H9 (cell line): ENCODE measurements at regions not wholly inside any gene's neighbourhood (a gene's known extent, or its start where the extent isn't known, plus 50 kb on each side); places are given as distances from the start of the nearest gene placed in this dataset.

Source experiments
- DNase-seq: peaks from one replicate; pipeline ENCODE4 v3.0.0-alpha.2; 2017
- H2AFZ ChIP-seq: one replicate; pipeline ENCODE4 v1.6.1; 2013; ENCODE audit warnings: mild to moderate bottlenecking, low read length, control low read depth, moderate library complexity
- H2AK5ac ChIP-seq: 2 replicates; pipeline ENCODE4 v1.6.1; 2013; ENCODE audit warnings: low read length, control low read depth, mixed read lengths; ENCODE audit not compliant: insufficient read length
- H2BK120ac ChIP-seq: one replicate; pipeline ENCODE4 v1.6.1; 2013; ENCODE audit warnings: low read depth, mild to moderate bottlenecking, low read length, control low read depth, inconsistent platforms; ENCODE audit not compliant: poor library complexity, severe bottlenecking
- H2BK12ac ChIP-seq: 2 replicates; pipeline ENCODE4 v1.6.1; 2013; ENCODE audit warnings: low read length, control low read depth, mixed read lengths, low read depth; ENCODE audit not compliant: insufficient read length
- H2BK15ac ChIP-seq: 2 replicates; pipeline ENCODE4 v1.6.1; 2013; ENCODE audit warnings: low read depth, low read length, control low read depth
- H2BK20ac ChIP-seq: one replicate; pipeline ENCODE4 v1.6.1; 2013; ENCODE audit warnings: low read depth, mild to moderate bottlenecking, low read length, control low read depth, inconsistent platforms; ENCODE audit not compliant: poor library complexity, severe bottlenecking
- H2BK5ac ChIP-seq: 2 replicates; pipeline ENCODE4 v1.6.1; 2013; ENCODE audit warnings: low read length, control low read depth, mixed read lengths; ENCODE audit not compliant: insufficient read length
- H3K14ac ChIP-seq: 2 replicates; pipeline ENCODE4 v1.6.1; 2013; ENCODE audit warnings: low read length, control low read depth; ENCODE audit not compliant: insufficient read depth
- H3K18ac ChIP-seq: 2 replicates; pipeline ENCODE4 v1.6.1; 2013; ENCODE audit warnings: low read depth, mild to moderate bottlenecking, mixed read lengths, low read length, control low read depth; ENCODE audit not compliant: insufficient read length
- H3K23ac ChIP-seq: 2 replicates; pipeline ENCODE4 v1.6.1; 2013; ENCODE audit warnings: low read length, control low read depth, mixed read lengths, low read depth; ENCODE audit not compliant: insufficient read length
- H3K23me2 ChIP-seq: 2 replicates; pipeline ENCODE4 v1.6.1; 2013; ENCODE audit warnings: low read depth, mild to moderate bottlenecking, mixed read lengths, low read length, control low read depth; ENCODE audit not compliant: insufficient read length, poor library complexity, severe bottlenecking
- H3K27ac ChIP-seq: 2 replicates; pipeline ENCODE4 v1.5.1; 2013; ENCODE audit warnings: low read length, control low read depth, mixed read lengths, low read depth; ENCODE audit not compliant: insufficient read length
- H3K27me3 ChIP-seq: 2 replicates; pipeline ENCODE4 v1.6.1; 2013; ENCODE audit warnings: low read length, control low read depth, inconsistent platforms; ENCODE audit not compliant: insufficient read depth
- H3K4ac ChIP-seq: 2 replicates; pipeline ENCODE4 v1.6.1; 2013; ENCODE audit warnings: low read depth, mild to moderate bottlenecking, control low read depth, inconsistent platforms, low read length, moderate library complexity
- H3K4me1 ChIP-seq: 2 replicates; pipeline ENCODE4 v1.6.1; 2013; ENCODE audit warnings: low read length, control low read depth, inconsistent platforms; ENCODE audit not compliant: insufficient read depth
- H3K4me2 ChIP-seq: 2 replicates; pipeline ENCODE4 v1.6.1; 2013; ENCODE audit warnings: low read length, control low read depth, mixed read lengths; ENCODE audit not compliant: insufficient read length, insufficient read depth
- H3K56ac ChIP-seq: 2 replicates; pipeline ENCODE4 v1.6.1; 2013; ENCODE audit warnings: low read depth, mild to moderate bottlenecking, mixed read lengths, low read length, control low read depth; ENCODE audit not compliant: insufficient read length
- H3K79me1 ChIP-seq: 2 replicates; pipeline ENCODE4 v1.6.1; 2013; ENCODE audit warnings: low read depth, mild to moderate bottlenecking, moderate library complexity, low read length, control low read depth, inconsistent platforms; ENCODE audit not compliant: insufficient read depth, poor library complexity, severe bottlenecking
- H3K79me2 ChIP-seq: 2 replicates; pipeline ENCODE4 v1.6.1; 2013; ENCODE audit warnings: low read length, control low read depth, inconsistent platforms; ENCODE audit not compliant: insufficient read depth
- H3K9ac ChIP-seq: 2 replicates; pipeline ENCODE4 v1.6.1; 2013; ENCODE audit warnings: low read length, control low read depth, mixed read lengths; ENCODE audit not compliant: insufficient read length; ENCODE audit errors: extremely low read depth
- H3K9me3 ChIP-seq: one replicate; pipeline ENCODE4 v1.6.1; 2013; ENCODE audit warnings: low read depth, low read length, inconsistent platforms; ENCODE audit not compliant: control insufficient read depth
- H3T11ph ChIP-seq: one replicate; pipeline ENCODE4 v1.6.1; 2013; ENCODE audit warnings: mild to moderate bottlenecking, low read length, control low read depth, inconsistent platforms
- H4K20me1 ChIP-seq: one replicate; pipeline ENCODE4 v1.6.1; 2013; ENCODE audit not compliant: control insufficient read depth, insufficient read length, insufficient read depth
- H4K5ac ChIP-seq: 2 replicates; pipeline ENCODE4 v1.6.1; 2013; ENCODE audit warnings: low read depth, mild to moderate bottlenecking, mixed read lengths, low read length, control low read depth; ENCODE audit not compliant: insufficient read length
- H4K8ac ChIP-seq: replicated peaks from 2 replicates; pipeline ENCODE4 v1.6.1; 2013; ENCODE audit warnings: low read length, control low read depth, mixed read lengths, low read depth; ENCODE audit not compliant: insufficient read length
- H4K91ac ChIP-seq: 2 replicates; pipeline ENCODE4 v1.6.1; 2013; ENCODE audit warnings: low read depth, mild to moderate bottlenecking, moderate library complexity, mixed read lengths, low read length, control low read depth; ENCODE audit not compliant: insufficient read length
- H3K27ac Mint-ChIP-seq, 3 experiments: 2 replicates in 2 of 3; 3 replicates in 1 of 3; pipeline ENCODE4 v1.8.0; 2020 to 2021; ENCODE audit warnings: mixed read lengths in 3 of 3, mild to moderate bottlenecking in 1 of 3, moderate library complexity in 1 of 3
- H3K27me3 Mint-ChIP-seq: 2 replicates; pipeline ENCODE4 v1.8.0; 2021; ENCODE audit warnings: low read depth, mild to moderate bottlenecking, moderate library complexity, mixed read lengths
- H3K36me3 Mint-ChIP-seq, 3 experiments: 2 replicates in 2 of 3; 3 replicates in 1 of 3; pipeline ENCODE4 v1.8.0; 2020 to 2021; ENCODE audit warnings: low read depth in 3 of 3, mixed read lengths in 3 of 3; ENCODE audit not compliant: insufficient read depth in 1 of 3
- H3K4me1 Mint-ChIP-seq, 2 experiments: 2 replicates each; pipeline ENCODE4 v1.8.0; 2020; ENCODE audit warnings: mixed read lengths in 2 of 2
- H3K4me3 Mint-ChIP-seq, 2 experiments: 2 replicates in 1 of 2; 3 replicates in 1 of 2; pipeline ENCODE4 v1.8.0; 2020 to 2021; ENCODE audit warnings: mild to moderate bottlenecking in 2 of 2, mixed read lengths in 2 of 2, moderate library complexity in 1 of 2
- H3K9me3 Mint-ChIP-seq, 2 experiments: 2 replicates in 1 of 2; 3 replicates in 1 of 2; pipeline ENCODE4 v1.8.0; 2020; ENCODE audit warnings: mild to moderate bottlenecking in 2 of 2, mixed read lengths in 2 of 2, moderate library complexity in 1 of 2
- TF ChIP-seq, protein P1 (sequence below): fragments of 200-600 bp; sonication (generic); conservative IDR thresholded peaks from 3 replicates; pipeline ENCODE4 v1.8.0; 2021; ENCODE audit warnings: antibody characterized with exemption, mild to moderate bottlenecking

DNA sequence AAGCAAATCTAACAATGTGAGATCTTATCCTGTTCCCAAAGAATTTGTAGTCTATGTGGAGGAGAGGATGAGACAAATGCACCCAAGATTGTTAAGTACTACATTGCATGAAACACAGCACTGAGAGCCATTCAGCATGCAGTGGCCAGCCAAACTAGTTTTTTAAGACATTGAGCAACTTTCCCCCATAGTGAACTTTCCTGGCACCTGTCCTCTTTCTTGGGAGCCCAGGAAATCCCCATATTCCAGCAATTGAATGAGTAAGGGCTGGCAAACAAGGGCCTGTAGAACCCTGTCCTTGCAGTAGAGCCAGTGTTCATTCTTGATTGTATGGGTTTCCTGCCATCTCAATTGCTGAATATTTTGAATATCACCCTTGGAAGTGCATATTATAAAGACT, 58.8 kb upstream of the FIGN start:
- H3K14ac ChIP-seq = no peak overlapping the region
- Mint-ChIP-seq H3K27ac (no peak overlapping the region), H3K36me3 (no peaks in the 10 kb centered on the region), H3K4me1 (peaks cover under 1 to 6% of the 10 kb centered on the region in 2 experiments; a peak in 2 of 4 replicates), H3K4me3 (no peak overlapping the region), H3K27me3 (no peaks in the 10 kb centered on the region), H3K9me3 (peaks cover 0 to 2% of the 10 kb centered on the region in 2 experiments; a peak in 1 of 5 replicates)
- H2BK5ac ChIP-seq = no peak overlapping the region
- no peaks in the 10 kb centered on the region for H3K4me1 ChIP-seq
- H3K79me1 ChIP-seq = no peaks in the 10 kb centered on the region
- no peak overlapping the region for H3T11ph ChIP-seq
- no peaks in the 10 kb centered on the region for H3K23me2 ChIP-seq
- H3K9me3 ChIP-seq = no peaks in the 10 kb centered on the region
- H3K27ac ChIP-seq = no peak overlapping the region
- no peak overlapping the region for H3K18ac ChIP-seq
- no peak for DNase-seq
- TF ChIP-seq, protein P1, sequence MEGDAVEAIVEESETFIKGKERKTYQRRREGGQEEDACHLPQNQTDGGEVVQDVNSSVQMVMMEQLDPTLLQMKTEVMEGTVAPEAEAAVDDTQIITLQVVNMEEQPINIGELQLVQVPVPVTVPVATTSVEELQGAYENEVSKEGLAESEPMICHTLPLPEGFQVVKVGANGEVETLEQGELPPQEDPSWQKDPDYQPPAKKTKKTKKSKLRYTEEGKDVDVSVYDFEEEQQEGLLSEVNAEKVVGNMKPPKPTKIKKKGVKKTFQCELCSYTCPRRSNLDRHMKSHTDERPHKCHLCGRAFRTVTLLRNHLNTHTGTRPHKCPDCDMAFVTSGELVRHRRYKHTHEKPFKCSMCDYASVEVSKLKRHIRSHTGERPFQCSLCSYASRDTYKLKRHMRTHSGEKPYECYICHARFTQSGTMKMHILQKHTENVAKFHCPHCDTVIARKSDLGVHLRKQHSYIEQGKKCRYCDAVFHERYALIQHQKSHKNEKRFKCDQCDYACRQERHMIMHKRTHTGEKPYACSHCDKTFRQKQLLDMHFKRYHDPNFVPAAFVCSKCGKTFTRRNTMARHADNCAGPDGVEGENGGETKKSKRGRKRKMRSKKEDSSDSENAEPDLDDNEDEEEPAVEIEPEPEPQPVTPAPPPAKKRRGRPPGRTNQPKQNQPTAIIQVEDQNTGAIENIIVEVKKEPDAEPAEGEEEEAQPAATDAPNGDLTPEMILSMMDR = no peak
- no peak overlapping the region for H3K4me2 ChIP-seq
- H2BK120ac ChIP-seq = no peak overlapping the region
- H2AK5ac ChIP-seq = no peak overlapping the region
- H4K20me1 ChIP-seq = no peaks in the 10 kb centered on the region
- no peaks in the 10 kb centered on the region for H3K79me2 ChIP-seq
- H4K5ac ChIP-seq = no peak overlapping the region
- H4K91ac ChIP-seq = no peak overlapping the region
- H3K4ac ChIP-seq = no peak overlapping the region
- H3K56ac ChIP-seq = no peak overlapping the region
- H2BK15ac ChIP-seq = no peak overlapping the region
- no peak overlapping the region for H3K9ac ChIP-seq
- no peak overlapping the region for H2BK12ac ChIP-seq
- H2BK20ac ChIP-seq = no peak overlapping the region
- no peak overlapping the region for H2AFZ ChIP-seq
- H4K8ac ChIP-seq = no peak overlapping the region
- no peak overlapping the region for H3K23ac ChIP-seq
- no peaks in the 10 kb centered on the region for H3K27me3 ChIP-seq
